Right renal cortex interstitium (tissue), 3 donors: ENCODE measurements at regions not wholly inside any gene's neighbourhood (a gene's known extent, or its start where the extent isn't known, plus 50 kb on each side); places are given as distances from the start of the nearest gene placed in this dataset.
A peak's percentile ranks its signal among the peaks of the same experiment; 100 is the strongest.

Experiments used
- DNase-seq, 3 donors: peaks; one replicate each; pipeline ENCODE4 v3.0.0-alpha.2; 2013; ENCODE audit warnings: low read depth in 3 of 3, low spot score in 2 of 3

DNA sequence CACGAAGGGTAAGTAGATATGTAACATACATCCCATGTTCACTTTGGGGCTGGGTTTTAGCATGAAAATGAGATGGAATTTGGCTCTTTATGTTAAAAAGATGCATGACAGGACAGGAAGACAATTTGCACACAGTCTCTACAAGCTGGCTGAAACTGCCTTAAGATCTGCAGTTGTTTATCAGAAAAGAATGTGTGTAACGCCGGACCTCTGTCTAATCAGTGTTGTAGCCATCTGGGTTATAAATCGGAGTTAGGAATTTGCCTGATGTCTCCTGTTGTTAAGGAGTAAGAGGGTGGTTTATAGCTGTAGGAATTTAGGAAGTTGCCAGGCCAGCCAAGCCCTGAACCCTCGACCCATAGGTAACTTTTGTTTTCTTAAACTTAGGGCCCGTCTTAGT is 562.9 kb upstream of the FAT1 start:
- peak in 1 of 3 donors; percentile 5 for DNase-seq

DNA sequence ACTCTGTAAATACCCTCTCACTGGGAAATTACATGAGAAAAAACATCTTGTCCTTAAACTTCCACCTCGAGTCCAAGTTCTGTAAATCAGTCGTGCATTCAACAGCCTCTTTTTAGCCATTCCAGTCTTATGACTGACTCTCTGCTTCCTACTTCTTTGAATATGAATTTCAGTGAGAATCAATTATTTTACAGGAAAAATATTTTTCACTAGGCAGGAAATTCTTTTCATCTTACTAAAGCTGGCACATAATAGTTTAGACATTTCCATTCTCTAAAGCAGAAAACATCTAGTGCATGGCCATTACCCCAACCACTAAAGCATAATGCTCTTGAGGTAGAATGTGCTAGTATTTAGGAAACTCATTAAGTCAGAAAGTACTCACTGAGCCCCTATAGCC is 565.7 kb upstream of the FAT1 start:
- DNase-seq, result no peak

DNA sequence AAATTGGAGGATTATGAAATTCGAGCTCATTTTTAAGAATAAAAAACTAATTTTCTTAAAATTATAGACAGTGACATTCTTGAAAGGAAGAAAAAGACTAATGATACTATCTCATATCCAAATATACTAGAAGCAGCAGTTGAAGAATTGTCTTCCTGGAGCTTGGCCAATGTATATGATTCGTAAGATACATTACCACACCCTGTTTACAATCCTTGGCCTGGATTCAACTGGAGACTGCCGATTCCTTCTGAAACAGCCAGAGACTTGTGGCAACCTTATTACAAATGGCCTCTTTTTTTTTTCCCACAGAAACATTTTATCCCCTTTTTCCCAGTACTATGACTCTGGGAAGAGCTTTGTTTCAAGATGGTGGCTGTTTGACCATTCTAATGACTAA is 571.2 kb upstream of the FAT1 start:
- no peak for DNase-seq

DNA sequence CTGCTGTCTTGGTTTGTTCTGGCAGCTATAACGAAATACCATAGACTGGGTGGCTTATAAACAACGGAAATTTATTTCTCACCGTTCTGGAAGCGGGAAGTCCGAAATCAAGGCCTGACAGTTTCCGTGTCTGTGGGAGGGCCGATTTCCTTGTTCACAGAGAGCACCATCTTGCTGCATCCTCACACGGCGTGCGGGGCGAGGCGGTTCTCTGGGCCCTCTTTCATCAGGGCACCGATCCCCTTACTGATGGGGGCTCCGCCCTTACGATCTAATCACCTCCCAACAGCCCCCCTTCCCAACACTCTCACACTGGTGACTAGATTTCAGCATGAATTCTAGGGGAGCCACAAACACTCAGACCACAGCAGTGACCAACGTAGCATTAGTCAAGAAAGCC is 578.3 kb upstream of the FAT1 start:
- no peak for DNase-seq

DNA sequence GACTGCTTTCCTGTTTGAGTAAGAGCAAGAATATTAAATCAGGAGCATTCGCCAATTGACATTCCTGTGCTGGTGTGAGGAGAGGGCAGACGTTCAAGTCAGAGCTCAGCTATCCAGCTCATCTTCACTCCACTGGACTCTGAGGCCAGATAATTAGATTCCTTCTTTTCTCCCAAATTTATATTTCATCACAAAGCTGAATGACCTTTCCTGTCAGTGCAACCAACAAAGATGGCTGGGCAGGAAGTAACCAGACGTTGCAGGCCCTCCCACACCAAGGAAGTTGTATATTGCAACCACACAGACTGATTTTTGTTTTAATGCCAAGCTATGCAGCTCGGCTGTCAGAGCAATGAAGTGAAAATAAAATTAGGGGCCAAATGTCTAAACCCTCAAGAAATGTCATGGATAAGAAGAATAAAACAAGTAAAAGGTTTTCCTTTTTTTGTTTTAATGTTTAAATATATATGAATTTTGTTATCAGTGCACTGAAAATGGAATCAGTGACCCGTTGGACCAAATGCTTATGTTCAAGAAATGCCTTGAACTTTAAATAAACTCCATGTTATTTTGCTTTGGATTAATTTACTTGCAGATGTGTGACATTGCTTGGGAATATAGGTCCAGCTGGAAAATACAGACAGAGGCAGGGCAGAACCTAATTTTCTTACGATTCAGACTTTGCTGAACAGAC is 578.9 kb upstream of the FAT1 start:
- peak in 2 of 3 donors; percentile 29 to 40 for DNase-seq

DNA sequence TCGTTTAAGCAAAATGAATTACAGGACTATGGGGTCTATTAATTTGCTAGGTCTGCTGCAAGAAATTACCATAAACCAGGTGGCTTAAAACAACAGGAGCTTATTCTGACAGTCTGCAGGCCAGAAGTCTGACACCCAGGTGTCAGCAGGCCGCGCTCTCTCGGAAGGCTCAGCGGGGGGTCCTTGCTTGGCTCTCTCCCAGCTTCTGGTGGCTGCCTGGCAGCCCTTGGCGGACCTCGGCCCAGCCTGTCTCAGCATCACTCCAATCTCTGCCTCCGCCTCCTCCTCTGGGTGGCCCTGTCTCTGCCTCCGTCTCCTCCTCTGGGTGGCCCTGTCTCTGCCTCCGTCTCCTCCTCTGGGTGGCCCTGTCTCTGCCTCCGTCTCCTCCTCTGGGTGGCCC is 580.5 kb upstream of the FAT1 start:
- peak in 1 of 3 donors; percentile 4 for DNase-seq

DNA sequence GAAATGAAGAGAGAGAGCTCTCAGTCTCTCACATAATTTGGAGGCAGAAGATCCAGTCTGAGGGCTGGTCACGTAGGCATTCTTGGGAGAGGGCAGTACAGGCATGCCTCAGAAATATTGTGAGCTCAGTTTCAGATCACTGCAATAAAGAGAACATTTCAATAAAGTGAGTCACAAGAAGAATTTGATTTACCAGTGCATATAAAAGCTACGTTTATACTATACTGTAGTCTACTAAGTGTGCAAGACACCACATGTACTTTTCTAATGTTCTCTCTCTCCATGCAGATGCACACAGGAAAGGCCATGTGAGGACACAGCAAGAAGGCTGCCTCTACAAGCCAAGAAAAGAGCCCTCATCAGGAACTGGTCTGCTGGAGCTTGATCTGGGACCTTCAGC is 583.5 kb upstream of the FAT1 start:
- DNase-seq, result no peak

DNA sequence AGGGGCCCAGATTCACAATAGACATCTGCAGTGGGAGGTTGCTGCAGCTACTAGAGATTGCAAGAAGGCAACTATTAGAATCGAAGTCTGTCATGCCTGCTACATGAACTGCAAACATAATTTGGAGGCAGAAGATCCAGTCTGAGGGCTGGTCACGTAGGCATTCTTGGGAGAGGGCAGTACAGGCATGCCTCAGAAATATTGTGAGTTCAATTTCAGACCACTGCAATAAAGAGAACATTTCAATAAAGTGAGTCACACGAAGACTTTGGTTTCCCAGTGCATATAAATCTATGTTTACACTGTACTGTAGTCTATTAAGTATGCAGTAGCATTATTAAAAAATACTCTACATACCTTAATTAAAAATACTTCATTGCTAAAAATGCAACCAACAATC is 585.8 kb upstream of the FAT1 start:
- DNase-seq, result no peak

DNA sequence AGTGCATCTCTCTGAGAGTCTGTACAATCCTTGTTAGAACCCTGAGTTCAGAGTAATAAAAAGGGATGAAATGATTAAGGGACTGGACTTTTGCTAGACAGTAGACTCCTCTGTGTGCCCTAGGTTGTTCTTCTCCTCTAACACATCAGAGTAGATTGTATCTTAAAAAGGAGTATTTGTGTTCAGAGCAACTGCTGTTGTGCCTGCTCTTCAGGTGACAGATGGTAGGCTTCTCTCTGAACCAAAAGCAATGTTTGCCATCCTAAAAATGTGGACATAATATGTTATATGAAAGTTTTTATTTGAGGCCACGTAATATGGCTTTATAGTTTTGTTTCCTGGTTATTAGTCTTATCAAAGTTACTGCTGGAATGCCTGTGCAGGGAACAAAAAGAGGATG is 588.6 kb upstream of the FAT1 start:
- DNase-seq, result no peak

DNA sequence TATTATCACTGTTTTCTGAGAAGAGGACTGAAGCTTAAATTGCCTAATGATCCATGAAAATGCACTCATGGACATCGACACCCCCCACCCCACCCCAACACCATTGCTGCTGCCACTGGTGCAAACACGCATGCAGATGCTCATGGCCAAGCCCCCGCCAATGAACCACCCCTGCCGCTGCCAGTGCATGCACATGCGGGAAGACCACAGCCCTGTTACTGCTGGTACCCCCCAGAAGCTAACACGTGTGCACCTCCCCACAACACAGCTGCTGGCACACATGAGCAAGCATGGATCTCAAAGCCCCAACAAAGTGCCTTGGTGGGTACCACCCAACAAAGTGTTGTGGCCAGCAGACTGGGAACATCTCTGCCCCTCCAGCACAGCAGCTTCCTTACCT is 594.1 kb upstream of the FAT1 start:
- DNase-seq, result no peak

DNA sequence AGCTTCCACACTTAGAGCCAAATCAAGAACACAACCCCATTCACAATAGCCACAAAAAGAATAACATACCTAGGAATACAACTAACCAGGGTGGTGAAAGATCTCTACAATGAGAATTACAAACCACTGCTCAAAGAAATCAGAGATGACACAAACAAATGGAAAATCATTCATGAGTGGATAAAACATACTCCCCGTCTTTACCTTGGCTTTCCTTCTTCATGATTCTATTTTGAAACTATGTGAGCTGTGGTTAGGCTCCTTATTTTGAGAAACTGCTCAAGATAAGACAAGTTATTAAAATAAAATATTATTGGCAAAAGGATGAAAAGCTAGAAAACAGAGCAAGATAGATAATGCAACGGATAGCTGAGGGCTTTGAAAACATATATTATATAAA is 598.1 kb upstream of the FAT1 start:
- DNase-seq, result no peak

DNA sequence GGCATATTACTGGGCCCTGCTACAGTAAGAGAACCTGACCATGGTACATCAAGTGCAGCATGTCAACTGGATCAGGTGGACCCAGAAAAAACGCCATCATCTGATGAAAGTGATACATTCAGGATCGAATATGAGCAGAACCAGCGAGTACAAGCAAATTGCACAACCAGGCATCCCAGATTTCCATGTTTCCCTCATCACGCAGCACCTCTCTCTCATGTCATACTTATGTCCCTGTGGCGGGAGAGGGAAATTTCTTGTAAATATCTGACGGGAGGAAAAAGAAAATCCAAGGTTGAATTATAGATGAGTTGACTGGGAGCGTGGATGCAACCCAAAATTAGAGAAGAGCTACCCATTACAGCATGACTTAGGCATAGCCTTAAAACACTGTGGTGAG is 608.5 kb upstream of the FAT1 start:
- no peak for DNase-seq

DNA sequence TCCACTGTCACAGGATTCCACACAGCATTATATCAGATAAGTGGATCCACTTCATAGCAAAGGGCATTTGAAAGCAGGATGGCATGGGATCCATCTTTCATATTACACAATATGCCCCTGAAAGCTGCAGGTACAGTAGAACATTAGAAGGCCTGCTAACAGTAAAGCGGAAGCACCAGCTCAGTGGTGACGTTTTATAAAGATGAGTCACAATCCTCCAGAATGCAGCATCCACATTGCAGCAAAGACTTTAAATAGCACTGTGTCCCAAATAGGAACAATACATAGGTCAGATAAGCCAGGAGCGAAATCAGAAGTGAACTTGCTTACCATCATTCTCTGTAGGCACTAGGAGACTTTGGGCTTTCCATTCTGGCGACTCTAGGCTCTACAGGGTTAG is 609.5 kb upstream of the FAT1 start:
- DNase-seq, result no peak

DNA sequence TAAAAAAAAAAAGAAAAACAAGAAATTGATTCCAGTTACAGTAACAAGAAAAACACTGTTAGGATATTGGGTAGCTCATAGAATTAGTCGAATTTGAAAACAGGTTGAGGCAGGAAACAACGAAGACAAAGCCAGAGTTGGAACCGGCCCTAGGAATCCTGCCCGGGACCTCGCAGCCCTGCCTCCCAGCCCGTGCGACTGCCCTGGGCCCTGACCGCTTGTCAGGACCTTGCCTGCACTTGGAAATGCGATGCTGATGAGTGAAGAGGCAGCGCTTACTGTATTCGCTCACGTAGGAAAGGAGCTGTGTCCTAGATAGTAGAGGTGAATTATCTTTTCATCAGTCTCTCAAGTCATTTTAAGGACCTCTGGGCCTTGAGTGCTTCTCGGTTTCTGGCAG is 611.7 kb upstream of the FAT1 start:
- no peak for DNase-seq

DNA sequence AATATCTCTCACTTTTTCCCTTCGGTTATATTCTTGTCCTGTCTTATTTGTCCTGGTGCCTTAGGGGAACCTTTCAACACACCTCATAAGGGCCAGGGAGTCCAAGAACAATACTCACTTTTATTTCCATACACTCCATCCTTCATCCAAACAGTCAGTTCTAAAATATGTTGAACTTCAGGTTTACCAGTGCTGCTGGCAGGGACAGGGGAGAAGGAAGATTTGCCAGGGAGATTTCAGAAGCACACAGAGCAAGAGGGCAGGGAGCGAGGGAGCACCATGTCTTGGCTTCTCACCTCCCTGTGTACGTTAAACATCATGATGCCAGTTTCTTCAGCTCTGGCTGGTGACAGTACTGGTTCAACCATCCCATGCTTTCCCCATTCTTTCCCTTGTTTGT is 631.1 kb upstream of the FAT1 start:
- DNase-seq, result no peak

DNA sequence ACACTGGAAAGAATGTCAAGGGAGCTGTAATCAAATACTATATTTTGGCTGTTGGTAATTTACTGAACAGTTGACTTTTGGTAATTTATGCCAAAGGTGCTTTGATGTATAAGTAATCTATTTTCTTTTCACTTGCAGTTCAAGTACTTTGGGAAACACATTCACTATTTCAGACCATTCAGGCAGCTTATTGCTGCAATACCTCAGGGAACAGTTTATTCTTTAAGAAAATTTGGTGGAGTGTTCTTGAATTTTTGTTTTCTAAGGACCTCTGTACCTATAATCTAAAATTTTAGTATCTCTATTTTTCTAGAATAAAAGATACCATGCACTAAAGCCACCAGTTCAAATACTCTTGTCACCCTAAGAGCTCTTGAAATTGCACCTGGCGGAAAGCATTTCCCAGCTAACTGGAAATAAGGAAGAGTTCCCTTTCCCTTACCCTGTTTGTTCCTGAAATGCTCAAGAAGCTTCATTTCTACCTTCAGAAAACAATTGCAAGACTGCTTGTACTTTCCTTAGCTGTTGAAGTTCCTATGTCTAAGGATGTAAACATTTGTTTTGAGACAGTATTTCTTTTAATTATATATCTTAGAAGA is 633.5 kb upstream of the FAT1 start:
- DNase-seq, result no peak

DNA sequence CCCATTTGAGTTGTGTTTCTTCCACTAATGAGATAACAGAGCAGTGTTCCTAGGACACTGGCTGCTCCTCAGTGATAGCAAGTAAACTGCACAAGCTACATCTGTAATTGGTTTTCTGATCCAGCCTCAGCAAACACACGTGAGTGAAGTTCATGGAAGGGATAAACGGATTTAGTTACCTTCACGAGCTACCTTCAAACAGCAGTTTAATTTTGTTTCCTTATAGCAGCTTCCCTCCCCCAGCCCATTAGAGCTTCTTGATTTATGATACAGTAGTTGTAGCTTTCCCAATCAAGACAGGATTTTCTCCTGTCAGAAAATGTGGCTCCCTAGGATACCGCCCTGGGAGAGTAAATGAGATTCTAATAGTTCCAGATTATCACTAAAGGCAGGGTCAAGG is 634.2 kb upstream of the FAT1 start:
- DNase-seq, result peak; percentile 57 to 72 (median 66)

DNA sequence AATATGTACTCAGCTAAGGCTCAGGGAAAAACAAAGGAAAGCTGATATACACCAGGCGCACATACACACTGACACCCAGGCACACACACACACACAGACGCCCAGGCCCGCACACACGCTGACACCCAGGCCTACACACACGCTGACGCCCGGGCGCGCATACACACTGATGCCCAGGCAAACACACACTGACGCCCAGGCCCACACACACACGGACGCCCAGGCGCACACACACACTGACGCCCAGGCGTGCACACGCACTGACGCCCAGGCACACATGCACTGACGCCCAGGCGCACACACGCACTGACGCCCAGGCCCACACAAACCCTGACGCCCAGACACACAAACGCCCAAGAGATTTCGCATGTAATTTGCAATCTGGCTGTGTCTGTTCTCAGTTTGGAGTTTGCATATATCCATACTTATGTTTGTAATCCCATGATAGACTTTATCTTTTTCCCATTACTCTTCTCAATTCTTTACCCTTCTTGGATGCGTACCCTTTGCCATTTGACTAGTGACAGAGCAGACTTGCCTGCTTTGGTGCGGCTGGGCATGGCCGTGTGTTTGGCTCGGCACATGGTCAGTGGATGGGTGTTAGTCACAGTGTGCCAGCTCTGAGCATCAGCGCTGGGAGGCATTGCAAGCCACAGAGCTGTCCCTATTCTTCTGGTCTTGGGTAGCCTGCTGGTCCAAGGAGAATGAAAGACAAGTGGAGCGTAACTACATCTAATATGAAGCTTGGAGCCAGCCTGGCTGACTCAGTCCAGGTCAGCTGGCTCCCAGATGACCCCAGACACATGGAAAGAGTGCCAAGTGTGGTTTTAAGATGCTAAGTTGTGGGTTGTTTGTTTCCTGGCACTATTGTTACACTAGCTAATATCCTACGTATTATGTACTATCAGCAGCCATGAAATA is 632.4 kb upstream of the ZFP42 start:
- DNase-seq, result no peak

DNA sequence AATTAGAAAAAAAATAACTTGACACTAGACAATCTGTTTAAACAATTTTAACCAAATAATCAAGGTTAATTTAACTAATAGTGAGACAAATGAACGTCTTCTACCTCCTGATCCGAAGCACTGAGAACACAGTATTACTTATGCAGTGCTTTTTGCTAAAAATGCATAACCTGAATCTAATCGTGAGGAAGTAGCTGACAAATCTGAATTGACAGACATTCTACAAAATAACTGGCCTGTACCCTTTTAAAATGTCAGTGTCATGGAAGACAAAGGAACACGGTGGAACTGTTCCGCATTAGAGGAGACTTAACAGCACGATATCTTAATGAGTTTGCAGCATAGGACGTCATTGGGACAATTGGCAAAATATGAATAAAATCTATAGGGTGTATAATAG is 631.2 kb upstream of the ZFP42 start:
- no peak for DNase-seq

DNA sequence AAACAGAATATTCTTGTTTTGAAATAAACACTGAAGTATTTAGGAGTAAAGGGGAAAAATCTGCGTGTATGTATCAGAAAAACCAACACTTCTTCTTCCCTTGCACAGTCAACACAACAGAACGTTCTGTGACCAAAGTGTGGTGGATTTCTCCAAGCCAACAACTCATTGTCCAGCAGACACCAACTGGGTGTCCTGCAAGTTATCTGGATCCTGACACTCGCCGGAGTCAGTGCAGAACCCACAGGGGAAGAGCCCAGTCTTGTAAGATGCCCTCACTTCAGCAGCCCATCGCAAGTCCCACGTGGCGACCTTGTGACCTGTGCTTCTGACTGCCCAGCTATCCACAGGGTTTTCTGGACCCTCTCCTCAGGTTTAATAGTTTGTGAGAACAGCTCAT is 630.7 kb upstream of the ZFP42 start:
- no peak for DNase-seq

DNA sequence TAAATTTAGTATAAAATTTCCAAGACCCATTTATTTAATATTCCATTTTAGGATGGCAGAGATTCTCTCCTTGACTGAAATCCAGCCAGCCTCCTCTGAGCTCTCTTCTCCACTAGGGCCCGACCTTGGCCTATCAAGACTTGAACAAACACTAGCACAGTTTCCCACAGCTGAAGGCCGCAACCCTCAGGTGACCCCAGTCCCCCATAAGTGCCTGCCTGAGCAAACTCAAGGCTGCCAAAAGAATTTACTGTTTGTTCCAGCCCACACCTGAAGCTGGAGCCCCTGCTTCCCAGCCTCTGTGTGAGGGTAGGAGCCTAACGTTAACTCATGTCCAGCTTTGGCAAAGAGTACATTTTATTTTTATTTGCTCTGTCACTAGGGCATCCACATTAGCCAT is 629.0 kb upstream of the ZFP42 start:
- no peak for DNase-seq

DNA sequence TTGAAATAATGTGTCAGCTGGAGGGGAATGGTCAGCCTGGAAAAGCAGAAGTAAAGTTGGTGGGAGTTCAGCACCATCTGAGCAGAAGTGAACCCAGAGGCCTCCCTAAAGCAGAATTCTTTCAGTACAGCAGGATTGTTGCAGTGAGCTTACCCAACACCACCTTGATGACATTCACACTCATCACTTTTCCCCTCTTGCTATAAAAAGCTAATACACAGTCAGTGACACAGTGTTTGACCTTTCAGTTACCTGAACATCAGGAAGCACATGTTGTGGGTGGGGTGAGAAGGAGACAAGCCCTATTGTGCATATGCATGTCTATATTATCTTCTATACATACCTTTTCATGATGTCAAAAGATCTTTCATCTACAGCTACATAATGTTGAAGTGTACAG is 624.7 kb upstream of the ZFP42 start:
- DNase-seq, result no peak
